Lower lobe of right lung (tissue), 2 donors: ENCODE measurements at regions not wholly inside any gene's neighbourhood (a gene's known extent, or its start where the extent isn't known, plus 50 kb on each side); places are given as distances from the start of the nearest gene placed in this dataset.

ENCODE experiments used
- ATAC-seq, 2 donors: fragments of 200-7000 bp; cut with Tn5 transposase; one replicate each; pipeline ENCODE4 v1.9.1; 2020 to 2022; ENCODE audit warnings: mild to moderate bottlenecking in 2 of 2, moderate library complexity in 2 of 2
- DNase-seq: peaks from one replicate; pipeline ENCODE4 v3.0.0-alpha.2; 2020
- H3K27ac ChIP-seq: fragments of 200-600 bp; one replicate; pipeline ENCODE4 v1.8.0; 2022
- H3K27me3 ChIP-seq: fragments of 200-600 bp; one replicate; pipeline ENCODE4 v1.8.0; 2022; ENCODE audit warnings: low read depth
- H3K36me3 ChIP-seq: fragments of 200-600 bp; one replicate; pipeline ENCODE4 v1.8.0; 2022; ENCODE audit warnings: mild to moderate bottlenecking
- H3K4me1 ChIP-seq: fragments of 200-600 bp; one replicate; pipeline ENCODE4 v1.8.0; 2022
- H3K4me3 ChIP-seq: fragments of 200-600 bp; one replicate; pipeline ENCODE4 v1.8.0; 2022; ENCODE audit warnings: mild to moderate bottlenecking
- H3K9me3 ChIP-seq: fragments of 200-600 bp; one replicate; pipeline ENCODE4 v1.8.0; 2022
- intact Hi-C: fragments of 100-400 bp; cut with DNase I; formaldehyde crosslinking; loops from one replicate; pipeline ENCODE4 v1.11.0; 2022
- TF ChIP-seq, protein P1 (sequence below): fragments of 200-600 bp; IDR thresholded peaks from one replicate; pipeline ENCODE4 v1.8.0; 2022; ENCODE audit warnings: antibody characterized with exemption, mild to moderate bottlenecking
- donor health status: DM: no; HTN: yes; CAD: no; lungs with severe emphysema.

DNA sequence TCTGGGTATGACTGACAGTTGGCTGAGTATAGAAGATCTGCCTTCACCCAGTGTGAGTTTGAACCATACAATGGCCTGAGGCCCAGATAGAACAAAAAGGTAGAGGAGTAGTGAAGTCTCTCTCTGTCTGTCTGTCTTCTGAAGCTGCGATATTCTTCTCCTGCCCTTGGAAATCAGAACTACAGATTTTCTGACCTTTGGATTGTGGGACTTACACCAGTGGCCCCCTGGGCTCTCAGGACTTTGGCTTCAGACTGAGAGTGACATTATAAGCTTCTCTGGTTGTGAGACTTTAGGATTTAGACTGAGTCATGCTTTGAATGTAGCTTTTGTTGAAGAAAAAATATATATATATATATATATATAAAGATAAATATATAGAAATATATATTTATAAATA is 1235.0 kb upstream of the ADGRL4 start:
- TF ChIP-seq, protein P1, sequence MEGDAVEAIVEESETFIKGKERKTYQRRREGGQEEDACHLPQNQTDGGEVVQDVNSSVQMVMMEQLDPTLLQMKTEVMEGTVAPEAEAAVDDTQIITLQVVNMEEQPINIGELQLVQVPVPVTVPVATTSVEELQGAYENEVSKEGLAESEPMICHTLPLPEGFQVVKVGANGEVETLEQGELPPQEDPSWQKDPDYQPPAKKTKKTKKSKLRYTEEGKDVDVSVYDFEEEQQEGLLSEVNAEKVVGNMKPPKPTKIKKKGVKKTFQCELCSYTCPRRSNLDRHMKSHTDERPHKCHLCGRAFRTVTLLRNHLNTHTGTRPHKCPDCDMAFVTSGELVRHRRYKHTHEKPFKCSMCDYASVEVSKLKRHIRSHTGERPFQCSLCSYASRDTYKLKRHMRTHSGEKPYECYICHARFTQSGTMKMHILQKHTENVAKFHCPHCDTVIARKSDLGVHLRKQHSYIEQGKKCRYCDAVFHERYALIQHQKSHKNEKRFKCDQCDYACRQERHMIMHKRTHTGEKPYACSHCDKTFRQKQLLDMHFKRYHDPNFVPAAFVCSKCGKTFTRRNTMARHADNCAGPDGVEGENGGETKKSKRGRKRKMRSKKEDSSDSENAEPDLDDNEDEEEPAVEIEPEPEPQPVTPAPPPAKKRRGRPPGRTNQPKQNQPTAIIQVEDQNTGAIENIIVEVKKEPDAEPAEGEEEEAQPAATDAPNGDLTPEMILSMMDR: no peak
- intact Hi-C loops: no loop called here
- Histone ChIP-seq H3K36me3 (no peaks in the 10 kb centered on the region), H3K9me3 (no peaks in the 10 kb centered on the region), H3K27me3 (no peaks in the 10 kb centered on the region), H3K27ac (no peak overlapping the region), H3K4me1 (no peaks in the 10 kb centered on the region), H3K4me3 (no peak overlapping the region)
- no peak for DNase-seq
- ATAC-seq: no peak

DNA sequence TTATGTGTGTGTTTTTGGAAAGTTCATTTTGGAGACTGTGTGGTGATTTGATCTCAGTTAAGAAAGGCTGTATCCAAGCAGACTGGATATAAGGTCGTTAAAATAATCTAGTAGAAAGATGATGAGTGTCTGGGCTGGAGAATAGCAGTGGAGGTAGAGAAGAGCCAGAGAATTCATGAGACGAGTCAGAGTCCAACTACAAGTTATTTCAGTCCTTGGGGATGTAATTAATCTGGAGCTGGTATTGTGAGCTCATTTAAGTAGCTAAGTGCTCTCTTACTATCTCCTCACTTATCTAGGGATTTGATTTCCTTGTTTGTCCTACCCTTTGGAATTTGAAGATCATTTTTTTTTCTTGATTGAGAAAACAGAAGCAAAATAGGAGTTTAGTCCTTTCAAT is 1219.0 kb upstream of the ADGRL4 start:
- ATAC-seq (no peak), DNase-seq (no peak)
- Histone ChIP-seq H3K27ac (no peak overlapping the region), H3K36me3 (no peaks in the 10 kb centered on the region), H3K4me3 (no peak overlapping the region), H3K4me1 (no peaks in the 10 kb centered on the region), H3K27me3 (no peaks in the 10 kb centered on the region), H3K9me3 (no peaks in the 10 kb centered on the region)
- TF ChIP-seq, protein P1: no peak
- intact Hi-C loops: no loop called here

DNA sequence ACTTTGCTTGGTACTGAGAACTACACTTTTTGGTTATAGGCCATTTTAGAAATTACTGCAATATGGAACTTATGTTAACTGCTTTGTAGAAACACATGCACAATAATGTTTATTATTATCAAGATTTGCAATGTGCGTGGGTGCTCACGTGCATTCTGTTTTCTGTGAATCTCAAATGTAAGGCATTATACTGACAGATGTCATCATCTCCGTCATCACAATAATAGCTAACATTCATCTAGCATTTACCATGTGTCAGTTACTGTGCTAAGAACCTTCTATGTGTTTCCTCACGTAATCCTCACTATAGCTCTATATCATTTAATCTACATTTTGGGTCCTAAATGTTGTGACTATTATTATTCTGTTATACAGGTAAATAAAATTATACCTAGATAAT is 1214.8 kb upstream of the ADGRL4 start:
- ATAC-seq (no peak), DNase-seq (no peak)
- Histone ChIP-seq H3K27ac (no peak overlapping the region), H3K4me1 (no peaks in the 10 kb centered on the region), H3K27me3 (no peaks in the 10 kb centered on the region), H3K4me3 (no peak overlapping the region), H3K9me3 (no peaks in the 10 kb centered on the region), H3K36me3 (no peaks in the 10 kb centered on the region)
- TF ChIP-seq, protein P1: no peak
- intact Hi-C loops: no loop called here

DNA sequence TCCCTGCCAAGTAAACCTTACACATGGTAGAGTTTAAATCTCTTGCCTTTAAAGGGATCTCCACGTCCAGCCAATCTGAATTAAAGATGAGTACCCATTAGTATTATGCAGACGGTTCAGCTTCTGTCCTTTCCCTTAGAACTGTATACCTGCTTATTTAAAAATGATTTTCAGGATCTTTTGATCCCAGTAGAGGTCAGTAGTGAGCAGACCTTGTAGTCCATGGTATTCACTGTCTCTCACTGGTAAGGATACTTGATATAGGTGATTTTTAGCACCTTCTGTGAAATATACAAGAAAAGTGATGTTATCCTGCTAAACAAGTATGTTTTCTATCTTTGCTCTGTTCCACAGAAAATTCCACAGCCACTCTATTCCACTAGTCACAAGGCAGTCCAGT is 1211.6 kb upstream of the ADGRL4 start:
- intact Hi-C loops: no loop called here
- H3K4me1 ChIP-seq: no peaks in the 10 kb centered on the region
- no peaks in the 10 kb centered on the region for H3K27me3 ChIP-seq
- no peaks in the 10 kb centered on the region for H3K9me3 ChIP-seq
- H3K36me3 ChIP-seq: no peaks in the 10 kb centered on the region
- peak; percentile 50 to 58 for ATAC-seq
- DNase-seq: no peak
- no peak overlapping the region for H3K4me3 ChIP-seq
- no peak overlapping the region for H3K27ac ChIP-seq
- TF ChIP-seq, protein P1: peak; percentile 46

DNA sequence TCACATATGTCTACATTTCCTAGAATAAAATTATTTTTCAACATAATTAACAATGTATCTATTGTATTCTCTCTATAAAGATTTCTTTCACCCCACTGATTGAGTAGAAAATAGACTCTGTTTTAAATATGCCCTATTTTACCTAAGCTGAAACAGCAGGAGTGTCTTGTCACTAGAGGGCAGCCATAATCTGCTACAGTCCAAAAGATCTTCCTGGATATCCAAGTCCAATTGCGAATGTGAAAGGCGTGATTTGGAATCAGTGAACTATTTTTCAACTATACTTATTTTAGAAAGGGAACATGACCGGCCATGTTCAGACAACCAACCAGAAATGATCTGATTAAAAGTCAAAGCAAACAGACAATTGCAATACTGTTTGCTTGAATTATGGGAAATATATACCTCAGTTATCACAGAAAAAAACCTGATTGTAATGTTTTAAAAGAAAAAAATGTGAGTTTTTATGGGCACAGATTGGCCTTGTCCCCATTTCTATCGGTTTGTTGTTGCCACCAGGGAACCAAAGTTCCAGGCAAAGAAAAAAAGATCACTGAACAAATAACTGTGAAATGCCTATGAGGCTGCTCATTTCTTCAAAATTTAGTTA is 1211.0 kb upstream of the ADGRL4 start:
- H3K27me3 ChIP-seq: no peaks in the 10 kb centered on the region
- peak in 1 of 2 donors; percentile 43 for ATAC-seq
- H3K9me3 ChIP-seq: no peaks in the 10 kb centered on the region

More for the DNA sequence above, 1211.0 kb upstream of the ADGRL4 start:
- no peak for DNase-seq
- Histone ChIP-seq H3K36me3 (no peaks in the 10 kb centered on the region), H3K4me1 (no peaks in the 10 kb centered on the region), H3K4me3 (no peak overlapping the region), H3K27ac (no peak overlapping the region)
- TF ChIP-seq, protein P1: peak; percentile 35
- intact Hi-C loops: no loop called here
